ENCODE measurements at regions not wholly inside any gene's neighbourhood (a gene's known extent, or its start where the extent isn't known, plus 50 kb on each side); places are given as distances from the start of the nearest gene placed in this dataset.
"Not testable (repeated sequence)": the region's sequence is repeated elsewhere in the genome, so short reads cannot be mapped to it uniquely, and the experiment has no call there.

DNA sequence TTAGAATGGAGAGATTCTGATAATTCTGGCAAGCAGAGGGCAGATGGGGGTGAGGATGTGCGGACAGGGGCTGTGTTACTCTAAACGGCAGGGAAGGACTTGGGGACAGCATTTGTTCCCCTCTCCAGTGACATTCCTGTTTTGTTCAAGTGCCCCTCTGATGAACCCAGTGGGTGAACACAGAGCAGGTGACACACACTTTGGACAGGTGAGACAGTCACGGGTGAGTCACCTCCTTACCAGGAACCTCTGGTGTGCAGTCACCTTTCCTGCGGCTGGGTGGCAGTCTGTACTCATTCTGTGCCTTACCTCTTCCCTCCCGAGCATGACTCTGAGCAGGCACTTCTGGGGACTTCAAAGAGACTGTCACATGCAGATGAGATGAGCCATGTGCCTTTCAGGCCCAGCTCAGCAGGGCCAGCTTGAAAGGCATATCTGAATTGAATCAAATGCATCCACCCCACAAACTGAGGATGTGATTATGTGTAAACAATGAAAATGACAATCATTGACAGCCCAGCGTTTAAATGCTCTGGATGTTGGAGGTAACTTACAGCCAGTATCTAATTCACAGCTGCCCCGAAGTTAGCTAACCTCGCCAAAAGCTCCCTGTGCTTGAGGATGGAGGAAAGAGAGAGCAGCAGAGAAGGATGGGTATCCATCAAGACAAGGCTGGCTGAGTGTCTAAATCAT lies 362.4 kb downstream of the BCL2L11 start:
- TF ChIP-seq SUZ12 (IDR thresholded peaks at IDR 0.05; ENCODE audit: extremely low read depth, insufficient read depth, insufficient read length); YY1 (IDR thresholded peaks at IDR 0.05; ENCODE audit: insufficient read depth, insufficient read length); ZNF274 (IDR thresholded peaks at IDR 0.05; ENCODE audit: low read depth, low read length): not testable (repeated sequence)

Measured in NT2/D1 (cell line).